Left ventricle myocardium inferior (tissue), 1 donor: ENCODE measurements at regions not wholly inside any gene's neighbourhood (a gene's known extent, or its start where the extent isn't known, plus 50 kb on each side); places are given as distances from the start of the nearest gene placed in this dataset.

ENCODE experiments used
- DNase-seq: peaks from one replicate; pipeline ENCODE4 v3.0.0-alpha.2; 2020
- H3K27ac ChIP-seq: fragments of 200-600 bp; replicated peaks from 2 replicates; pipeline ENCODE4 v1.8.0; 2021
- H3K27me3 ChIP-seq: fragments of 200-600 bp; 2 replicates; pipeline ENCODE4 v1.8.0; 2021; ENCODE audit warnings: low read depth
- H3K36me3 ChIP-seq: fragments of 200-600 bp; 2 replicates; pipeline ENCODE4 v1.8.0; 2021
- H3K4me1 ChIP-seq: fragments of 200-600 bp; 2 replicates; pipeline ENCODE4 v1.8.0; 2021
- H3K4me3 ChIP-seq: fragments of 200-600 bp; 2 replicates; pipeline ENCODE4 v1.8.0; 2021; ENCODE audit warnings: mild to moderate bottlenecking, moderate library complexity
- H3K9me3 ChIP-seq: fragments of 200-600 bp; replicated peaks from 2 replicates; pipeline ENCODE4 v1.8.0; 2021
- CTCF ChIP-seq: fragments of 200-600 bp; IDR thresholded peaks from 2 replicates; pipeline ENCODE4 v1.8.0; 2021; ENCODE audit warnings: antibody characterized with exemption, mild to moderate bottlenecking, borderline replicate concordance
- intact Hi-C: fragments of 100-400 bp; cut with micrococcal nuclease; formaldehyde crosslinking; loops from one replicate; pipeline ENCODE4 v1.11.0; 2022
- donor health status: DM: no; HTN: yes; CAD: no; lungs with severe emphysema.

GRCh38 chr19:31512181-31512970, 163.1 kb upstream of the TSHZ3 start:
- intact Hi-C loops = no loop called here
- no peak for DNase-seq
- TF ChIP-seq CTCF = no peak

GRCh38 chr19:31513841-31514240, 164.6 kb upstream of the TSHZ3 start:
- DNase-seq = no peak
- H3K27ac ChIP-seq = no peak overlapping the region
- intact Hi-C loops = no loop called here
- H3K36me3 ChIP-seq = no peaks in the 10 kb centered on the region
- no peak overlapping the region for H3K4me3 ChIP-seq
- H3K4me1 ChIP-seq = no peaks in the 10 kb centered on the region
- peaks cover 70% of the 10 kb centered on the region for H3K27me3 ChIP-seq
- H3K9me3 ChIP-seq = no peaks in the 10 kb centered on the region
- TF ChIP-seq CTCF = no peak

More at GRCh38 chr19:31512181-31512970, 163.1 kb upstream of the TSHZ3 start:
- no peaks in the 10 kb centered on the region for H3K4me1 ChIP-seq
- H3K27me3 ChIP-seq = peaks cover 64% of the 10 kb centered on the region
- no peaks in the 10 kb centered on the region for H3K9me3 ChIP-seq
- H3K27ac ChIP-seq = no peak overlapping the region
- H3K4me3 ChIP-seq = no peak overlapping the region
- H3K36me3 ChIP-seq = no peaks in the 10 kb centered on the region

- H3K27me3 ChIP-seq = peaks cover 80% of the 10 kb centered on the region
- TF ChIP-seq CTCF = no peak
- intact Hi-C loops = no loop called here
- H3K9me3 ChIP-seq = peaks cover 11% of the 10 kb centered on the region
- DNase-seq = no peak
- no peak overlapping the region for H3K4me3 ChIP-seq
- H3K27ac ChIP-seq = no peak overlapping the region
- no peaks in the 10 kb centered on the region for H3K4me1 ChIP-seq
- H3K36me3 ChIP-seq = no peaks in the 10 kb centered on the region
Measured at GRCh38 chr19:31515931-31516330, 166.7 kb upstream of the TSHZ3 start.

GRCh38 chr19:31516756-31517155, 167.5 kb upstream of the TSHZ3 start:
- Histone ChIP-seq H3K4me3 (no peak overlapping the region), H3K27me3 (peaks cover 75% of the 10 kb centered on the region), H3K4me1 (no peaks in the 10 kb centered on the region), H3K27ac (no peak overlapping the region), H3K36me3 (no peaks in the 10 kb centered on the region), H3K9me3 (peaks cover 17% of the 10 kb centered on the region)
- TF ChIP-seq CTCF = no peak
- no peak for DNase-seq
- intact Hi-C loops = no loop called here

- Histone ChIP-seq H3K27me3 (peaks cover 68% of the 10 kb centered on the region), H3K4me1 (no peaks in the 10 kb centered on the region), H3K27ac (no peak overlapping the region), H3K9me3 (peaks cover 18% of the 10 kb centered on the region), H3K36me3 (no peaks in the 10 kb centered on the region), H3K4me3 (no peak overlapping the region)
- intact Hi-C loops = no loop called here
- no peak for DNase-seq
- no peak for TF ChIP-seq CTCF
Measured at GRCh38 chr19:31517224-31518180, 168.3 kb upstream of the TSHZ3 start.
